HUES48 (cell line): ENCODE measurements at regions not wholly inside any gene's neighbourhood (a gene's known extent, or its start where the extent isn't known, plus 50 kb on each side); places are given as distances from the start of the nearest gene placed in this dataset.
A peak's percentile ranks its signal among the peaks of the same experiment; 100 is the strongest.
"Not testable (repeated sequence)": the region's sequence is repeated elsewhere in the genome, so short reads cannot be mapped to it uniquely, and the experiment has no call there.

Source experiments
- H3K27ac ChIP-seq: one replicate; pipeline ENCODE4 v1.7.0; 2013; ENCODE audit warnings: low read depth, low read length, inconsistent platforms
- H3K27me3 ChIP-seq: 2 replicates; pipeline ENCODE4 v1.6.1; 2013; ENCODE audit warnings: mild to moderate bottlenecking, low read length; ENCODE audit not compliant: control insufficient read depth, insufficient read depth
- H3K36me3 ChIP-seq: 2 replicates; pipeline ENCODE4 v1.6.1; 2013; ENCODE audit warnings: low read length; ENCODE audit not compliant: control insufficient read depth, insufficient read depth
- H3K4me1 ChIP-seq: 2 replicates; pipeline ENCODE4 v1.6.1; 2013; ENCODE audit warnings: mild to moderate bottlenecking, low read length; ENCODE audit not compliant: control insufficient read depth, insufficient read depth
- H3K4me3 ChIP-seq: 2 replicates; pipeline ENCODE4 v1.5.1; 2013; ENCODE audit warnings: mild to moderate bottlenecking, low read depth, low read length
- H3K9ac ChIP-seq: 2 replicates; pipeline ENCODE4 v1.6.1; 2013; ENCODE audit warnings: mild to moderate bottlenecking, low read depth, low read length, moderate library complexity
- H3K9me3 ChIP-seq: 2 replicates; pipeline ENCODE4 v1.6.1; 2013; ENCODE audit warnings: low read length; ENCODE audit not compliant: control insufficient read depth, insufficient read depth

DNA sequence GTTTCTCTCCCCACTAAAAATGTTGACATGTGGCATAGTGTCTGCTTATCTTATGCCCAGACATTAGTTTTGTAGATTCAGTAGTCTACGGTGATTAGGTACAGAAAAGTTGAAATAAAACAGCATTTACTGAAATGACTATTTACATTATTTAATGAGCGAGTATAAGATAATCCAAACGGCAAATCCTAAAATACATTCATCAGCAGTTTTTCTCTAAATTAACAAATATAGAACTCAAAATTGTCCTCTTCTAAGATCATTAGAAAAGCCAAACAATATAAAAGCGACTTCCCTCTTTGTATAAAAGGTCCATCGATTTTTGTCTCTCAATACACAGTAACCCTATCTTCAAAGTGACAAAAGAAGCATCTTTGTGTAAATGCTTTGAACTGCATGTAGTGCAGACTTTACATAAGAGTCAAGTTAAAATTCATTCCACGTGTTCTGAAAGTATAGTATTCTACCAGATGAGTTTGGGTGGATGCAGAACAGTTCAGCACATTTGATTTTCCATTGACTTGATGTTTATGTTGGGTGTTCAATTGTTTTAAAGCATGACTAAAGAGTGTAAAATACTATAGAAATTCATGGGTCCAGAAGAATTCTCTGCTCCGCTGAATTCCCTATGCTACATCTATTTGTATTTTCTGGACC is 480.8 kb upstream of the DPH6 start:
- no peak overlapping the region for H3K4me3 ChIP-seq
- no peak overlapping the region for H3K9ac ChIP-seq
- H3K9me3 ChIP-seq: no peaks in the 10 kb centered on the region
- 0 out of 2 replicates have a peak, but pooled peaks cover 8% of the 10 kb centered on the region for H3K4me1 ChIP-seq
- H3K36me3 ChIP-seq: no peaks in the 10 kb centered on the region
- H3K27ac ChIP-seq: no peak overlapping the region
- H3K27me3 ChIP-seq: no peaks in the 10 kb centered on the region

- no peaks in the 10 kb centered on the region for H3K4me1 ChIP-seq
- H3K27me3 ChIP-seq: no peaks in the 10 kb centered on the region
- H3K9me3 ChIP-seq: no peaks in the 10 kb centered on the region
- H3K36me3 ChIP-seq: no peaks in the 10 kb centered on the region
- no peak overlapping the region for H3K9ac ChIP-seq
- no peak overlapping the region for H3K4me3 ChIP-seq
- no peak overlapping the region for H3K27ac ChIP-seq
Measured at GRCh38 chr15:36029606-36030210, 483.7 kb upstream of the DPH6 start.

- H3K9ac ChIP-seq: no peak overlapping the region
- no peaks in the 10 kb centered on the region for H3K27me3 ChIP-seq
- no peaks in the 10 kb centered on the region for H3K36me3 ChIP-seq
- H3K4me1 ChIP-seq: peaks cover 15% of the 10 kb centered on the region
- peak overlapping the region; percentile 12 for H3K27ac ChIP-seq
- no peaks in the 10 kb centered on the region for H3K9me3 ChIP-seq
- H3K4me3 ChIP-seq: no peak overlapping the region
Measured at GRCh38 chr15:36039996-36040572, 494.1 kb upstream of the DPH6 start.

DNA sequence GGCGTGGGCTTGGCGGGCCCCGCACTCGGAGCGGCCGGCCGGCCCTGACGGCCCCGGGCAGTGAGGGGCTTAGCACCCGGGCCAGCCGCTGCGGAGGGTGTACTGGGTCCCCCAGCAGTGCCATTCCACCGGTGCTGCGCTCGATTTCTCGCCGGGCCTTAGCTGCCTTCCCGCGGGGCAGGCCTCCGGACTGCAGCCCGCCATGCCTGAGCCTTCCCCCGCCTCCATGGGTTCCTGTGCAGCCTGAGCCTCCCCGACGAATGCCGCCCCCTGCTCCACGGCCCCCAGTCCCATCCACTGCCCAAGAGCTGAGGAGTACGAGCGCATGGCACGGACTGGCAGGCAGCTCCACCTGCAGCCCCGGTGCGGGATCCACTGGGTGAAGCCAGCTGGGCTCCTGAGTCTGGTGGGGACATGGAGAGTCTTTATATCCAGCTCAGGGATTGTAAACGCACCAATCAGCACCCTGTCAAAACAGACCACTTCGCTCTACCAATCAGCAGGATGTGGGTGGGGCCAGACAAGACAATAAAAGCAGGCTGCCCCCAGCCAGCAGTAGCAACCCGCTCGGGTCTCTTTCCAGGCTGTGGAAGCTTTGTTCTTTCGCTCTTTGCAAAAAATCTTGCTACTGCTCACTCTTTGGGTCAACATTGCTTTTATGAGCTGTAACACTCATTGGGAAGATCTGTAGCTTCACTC is 501.2 kb upstream of the DPH6 start:
- H3K4me1 ChIP-seq, H3K9ac ChIP-seq, H3K9me3 ChIP-seq, H3K27ac ChIP-seq, H3K4me3 ChIP-seq, H3K36me3 ChIP-seq, H3K27me3 ChIP-seq: not testable (repeated sequence)

DNA sequence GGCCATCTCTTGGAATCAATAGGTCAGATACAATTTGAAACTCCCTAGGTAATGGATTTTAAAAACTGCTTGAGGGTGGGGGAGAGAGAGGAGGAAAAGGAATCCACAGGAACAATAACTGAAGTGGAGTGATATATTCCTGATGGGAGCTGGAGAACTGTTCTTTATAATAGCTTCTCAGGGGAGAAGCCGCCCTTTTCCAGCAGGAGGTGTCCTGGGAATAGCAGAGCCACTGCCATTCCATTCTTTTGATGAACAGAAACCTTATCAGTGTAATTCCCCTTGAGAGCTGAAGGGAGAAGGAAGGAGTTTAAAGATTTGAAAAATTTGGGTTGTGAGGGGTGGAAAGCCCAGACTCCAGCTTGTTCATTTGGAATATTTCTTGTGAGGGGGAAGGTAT is 504.9 kb upstream of the DPH6 start:
- 0 out of 2 replicates have a peak, but pooled peaks cover 3% of the 10 kb centered on the region for H3K9me3 ChIP-seq
- H3K27me3 ChIP-seq: no peaks in the 10 kb centered on the region
- no peak overlapping the region for H3K9ac ChIP-seq
- H3K4me3 ChIP-seq: no peak overlapping the region
- no peak overlapping the region for H3K27ac ChIP-seq
- 0 out of 2 replicates have a peak, but pooled peaks cover 2% of the 10 kb centered on the region for H3K4me1 ChIP-seq
- no peaks in the 10 kb centered on the region for H3K36me3 ChIP-seq

GRCh38 chr15:36052641-36053040 is 506.7 kb upstream of the DPH6 start:
- H3K27ac ChIP-seq, H3K9ac ChIP-seq, H3K4me1 ChIP-seq, H3K27me3 ChIP-seq, H3K9me3 ChIP-seq, H3K36me3 ChIP-seq, H3K4me3 ChIP-seq: not testable (repeated sequence)

GRCh38 chr15:36053746-36054145 is 507.8 kb upstream of the DPH6 start:
- Histone ChIP-seq H3K4me1 (0 out of 2 replicates have a peak, but pooled peaks cover 2% of the 10 kb centered on the region), H3K9ac (no peak overlapping the region), H3K4me3 (no peak overlapping the region), H3K36me3 (no peaks in the 10 kb centered on the region), H3K27ac (no peak overlapping the region), H3K27me3 (no peaks in the 10 kb centered on the region), H3K9me3 (no peaks in the 10 kb centered on the region)

DNA sequence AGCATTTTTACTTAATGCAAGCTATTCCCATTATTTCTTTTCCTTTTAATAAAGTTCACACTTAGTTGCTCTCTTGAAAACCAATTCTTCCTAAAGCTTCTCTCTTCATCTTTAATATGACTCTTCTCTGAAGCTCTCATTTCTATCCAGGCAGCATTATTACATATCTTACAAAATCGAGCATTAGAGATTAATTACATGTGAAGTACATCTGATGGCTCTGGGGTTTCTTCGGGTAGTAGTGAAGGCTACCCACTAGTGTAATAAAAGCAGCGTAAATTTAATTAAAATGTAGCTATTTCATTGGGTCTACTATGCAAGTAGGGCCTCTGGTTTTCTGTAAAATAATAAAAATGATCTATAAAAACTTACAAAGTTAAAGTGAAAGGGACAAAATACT is 513.6 kb upstream of the DPH6 start:
- H3K27ac ChIP-seq: no peak overlapping the region
- H3K27me3 ChIP-seq: no peaks in the 10 kb centered on the region
- H3K4me3 ChIP-seq: no peak overlapping the region
- H3K36me3 ChIP-seq: no peaks in the 10 kb centered on the region
- no peak overlapping the region for H3K9ac ChIP-seq
- H3K9me3 ChIP-seq: no peaks in the 10 kb centered on the region
- no peaks in the 10 kb centered on the region; the same call in 1 of the 2 replicates for H3K4me1 ChIP-seq

- H3K9me3 ChIP-seq: 0 out of 2 replicates have a peak, but pooled peaks cover 4% of the 10 kb centered on the region
- H3K27ac ChIP-seq: no peak overlapping the region
- H3K4me3 ChIP-seq: no peak overlapping the region
- no peaks in the 10 kb centered on the region for H3K27me3 ChIP-seq
- no peaks in the 10 kb centered on the region; the same call in 1 of the 2 replicates for H3K4me1 ChIP-seq
- H3K36me3 ChIP-seq: no peaks in the 10 kb centered on the region
- no peak overlapping the region for H3K9ac ChIP-seq
Measured at GRCh38 chr15:36062357-36062756, 516.4 kb upstream of the DPH6 start.

GRCh38 chr15:36066757-36067156 is 512.7 kb upstream of the CDIN1 start:
- Histone ChIP-seq H3K9ac (no peak overlapping the region), H3K4me1 (peaks cover under 1% of the 10 kb centered on the region; the same call in 1 of the 2 replicates), H3K36me3 (no peaks in the 10 kb centered on the region), H3K9me3 (0 out of 2 replicates have a peak, but pooled peaks cover 4% of the 10 kb centered on the region), H3K27me3 (no peaks in the 10 kb centered on the region), H3K4me3 (no peak overlapping the region), H3K27ac (no peak overlapping the region)
